MM.1S (cell line): ENCODE measurements at regions not wholly inside any gene's neighbourhood (a gene's known extent, or its start where the extent isn't known, plus 50 kb on each side); places are given as distances from the start of the nearest gene placed in this dataset.

Experiments used
- CTCF ChIP-seq: fragments of 300-600 bp; sonication (generic); IDR thresholded peaks from 2 replicates; pipeline ENCODE4 v1.5.1; 2016; ENCODE audit warnings: antibody characterized with exemption, low read length, mixed read lengths
- EZH2 ChIP-seq: fragments of 300-600 bp; sonication (generic); optimal IDR thresholded peaks from 2 replicates; pipeline ENCODE3; 2017; ENCODE audit warnings: low read depth, mild to moderate bottlenecking, antibody characterized with exemption, low read length, mixed read lengths

DNA sequence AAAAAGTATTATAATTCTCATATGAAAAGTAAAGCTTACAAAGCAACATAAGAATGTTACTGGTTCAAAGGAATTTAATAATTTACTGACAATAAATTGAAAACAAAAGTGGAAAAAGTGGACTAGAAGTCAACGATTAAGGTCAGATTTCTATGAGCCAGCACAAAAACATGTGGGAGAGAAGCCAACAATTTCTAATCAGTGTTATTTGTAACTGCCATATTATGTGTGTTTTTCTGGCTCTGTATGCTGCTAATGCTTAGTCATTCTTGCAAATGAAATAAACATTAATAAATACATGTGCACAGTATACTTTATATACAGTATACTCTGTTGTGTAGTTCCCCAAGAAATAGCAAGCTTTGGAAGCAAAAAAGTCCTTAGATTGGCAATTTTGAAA is 301.3 kb upstream of the RGPD4 start:
- TF ChIP-seq CTCF = no peak
- TF ChIP-seq EZH2 = no peak
